ENCODE measurements at regions not wholly inside any gene's neighbourhood (a gene's known extent, or its start where the extent isn't known, plus 50 kb on each side); places are given as distances from the start of the nearest gene placed in this dataset.

DNA sequence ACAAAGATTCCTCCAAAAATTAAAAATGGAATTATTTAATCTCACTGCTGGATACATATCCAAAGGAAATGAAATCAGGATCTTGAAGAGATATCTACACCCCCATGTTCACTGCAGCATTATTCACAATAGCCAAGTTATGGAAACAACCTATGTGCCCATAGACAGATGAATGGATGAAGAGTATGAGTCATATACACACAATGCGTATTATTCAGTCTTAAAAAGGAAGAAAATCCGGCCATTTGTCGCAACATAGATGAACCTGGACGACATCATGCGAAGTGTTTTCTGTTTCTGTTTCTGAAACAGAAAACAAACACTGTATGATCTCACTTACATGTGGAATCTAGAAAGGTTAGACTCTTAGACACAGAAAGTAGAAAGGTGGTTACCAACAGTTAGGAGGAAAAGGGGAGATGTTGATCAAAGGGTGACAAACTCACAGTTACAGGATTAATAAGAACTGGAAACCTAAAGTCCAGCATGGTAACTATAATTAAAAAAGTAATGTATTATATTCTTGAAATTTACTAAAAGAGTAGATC lies 87.8 kb upstream of the ERBB4 start:
- TF ChIP-seq CTCF (conservative IDR thresholded peaks at IDR 0.05; ENCODE audit: low read depth, low read length) (no peak), EZH2 (IDR thresholded peaks at IDR 0.05; ENCODE audit: borderline replicate concordance, low read depth, low read length, poor library complexity, severe bottlenecking) (no peak)

Measured in A673 (cell line).